ENCODE measurements at regions not wholly inside any gene's neighbourhood (a gene's known extent, or its start where the extent isn't known, plus 50 kb on each side); places are given as distances from the start of the nearest gene placed in this dataset.

GRCh38 chr20:47412083-47412482, 55.6 kb upstream of the ZMYND8 start:
- TF ChIP-seq ZNF274 (IDR thresholded peaks at IDR 0.05; ENCODE audit: low read length) (no peak), ZNF274 (tag by site-specific recombination; IDR thresholded peaks at IDR 0.05; ENCODE audit: borderline replicate concordance) (no peak), ZBTB26 (tag by site-specific recombination; optimal IDR thresholded peaks at IDR 0.05) (no peak), CTCF (tag by site-specific recombination; IDR thresholded peaks at IDR 0.05) (no peak), ZNF24 (tag by site-specific recombination; IDR thresholded peaks at IDR 0.05) (no peak), ZNF121 (tag by site-specific recombination; IDR thresholded peaks at IDR 0.05) (no peak), TCF7L2 (IDR thresholded peaks at IDR 0.05; ENCODE audit: borderline replicate concordance, low read depth, low read length) (no peak), KLF9 (tag by site-specific recombination; IDR thresholded peaks at IDR 0.05; ENCODE audit: low read depth) (no peak), ZNF664 (tag by site-specific recombination; IDR thresholded peaks at IDR 0.05) (no peak), ZNF692 (tag by site-specific recombination; IDR thresholded peaks at IDR 0.05) (no peak), ZSCAN16 (tag by site-specific recombination; IDR thresholded peaks at IDR 0.05) (no peak), ZNF175 (tag by site-specific recombination; IDR thresholded peaks at IDR 0.05) (no peak)

All from HEK293 (cell line).